ENCODE measurements at regions not wholly inside any gene's neighbourhood (a gene's known extent, or its start where the extent isn't known, plus 50 kb on each side); places are given as distances from the start of the nearest gene placed in this dataset.

DNA sequence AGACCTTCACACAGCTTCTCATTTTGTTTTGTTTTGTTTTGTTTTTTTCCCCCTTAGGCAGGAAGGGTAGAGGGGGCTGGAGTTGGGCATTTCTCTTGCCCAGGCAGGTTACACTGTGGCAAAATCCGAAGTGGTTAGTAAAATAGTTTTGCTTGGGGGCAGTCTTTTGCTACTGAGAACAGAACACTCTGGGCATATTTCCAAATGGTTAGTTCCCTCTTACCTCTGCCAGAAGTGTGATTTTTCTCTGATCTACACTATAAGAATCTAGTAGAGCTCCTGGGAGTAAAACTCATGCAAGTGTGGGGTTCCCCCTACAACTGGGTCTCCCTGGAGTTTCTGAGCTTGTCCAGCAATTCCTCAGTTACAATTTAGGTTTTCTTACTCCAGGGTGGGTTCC is 61.7 kb downstream of the NPS start:
- H3K4me3 ChIP-seq (ENCODE audit: low read depth in 1 of 3, low read length in 3 of 3): no peak overlapping the region
- H3K27me3 ChIP-seq (ENCODE audit: control insufficient read depth in 4 of 4, insufficient read depth in 4 of 4, low read length in 3 of 4): peaks cover 0 to 3% (median 0%) of the 10 kb centered on the region in 4 donors
- no peaks in the 10 kb centered on the region for H3K4me1 ChIP-seq (ENCODE audit: control insufficient read depth in 4 of 4, insufficient read depth in 4 of 4, low read length in 3 of 4)
- no peak for DNase-seq (ENCODE audit: low spot score)
- no peaks in the 10 kb centered on the region for H3K9me3 ChIP-seq (ENCODE audit: control insufficient read depth in 4 of 4, low read length in 3 of 4)
- WGBS: 65% methylated on average over 1 of the region's 1 CpG
- H3K27ac ChIP-seq (ENCODE audit: low read depth in 1 of 2, low read length in 2 of 2): no peak overlapping the region
- H3K9ac ChIP-seq (ENCODE audit: low read depth in 1 of 2, low read length in 2 of 2): no peak overlapping the region
- H3K36me3 ChIP-seq (ENCODE audit: control insufficient read depth in 4 of 4, insufficient read depth in 3 of 4, low read depth in 1 of 4, low read length in 3 of 4): no peaks in the 10 kb centered on the region
- TF ChIP-seq MAX (IDR thresholded peaks at IDR 0.05) (no peak), REST (IDR thresholded peaks at IDR 0.05) (no peak), HNF4A (conservative IDR thresholded peaks at IDR 0.05) (no peak), JUND (IDR thresholded peaks at IDR 0.05) (no peak), HNF4G (IDR thresholded peaks at IDR 0.05) (no peak), FOXA1 (IDR thresholded peaks at IDR 0.05) (no peak)

DNA sequence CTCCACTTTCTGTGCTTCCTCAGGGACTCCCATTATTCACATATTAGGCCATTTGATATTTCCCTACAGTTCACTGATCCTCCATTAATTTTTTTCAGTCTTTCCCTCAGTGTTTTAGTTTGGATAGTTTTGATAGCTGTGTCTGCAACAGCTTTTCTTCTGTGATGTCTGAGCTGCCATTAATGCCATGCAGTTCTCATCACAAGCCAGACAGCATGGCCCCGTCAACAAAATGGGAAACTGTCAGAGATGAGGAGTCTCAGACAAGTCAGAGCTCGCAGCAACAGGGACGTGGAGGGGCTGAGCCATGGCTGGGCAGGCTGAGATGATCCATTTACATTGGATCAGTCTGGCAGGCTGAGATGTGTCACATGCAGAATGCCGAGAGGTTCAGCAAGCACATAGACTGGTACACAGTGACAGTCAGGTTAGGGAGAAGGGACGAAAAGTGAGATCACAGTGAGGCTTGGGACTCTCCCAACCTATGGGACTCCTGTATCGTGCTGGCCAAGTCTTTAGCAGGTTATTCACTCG is 65.4 kb downstream of the NPS start:
- no peaks in the 10 kb centered on the region for H3K9me3 ChIP-seq (ENCODE audit: control insufficient read depth in 4 of 4, low read length in 3 of 4)
- peaks cover 0 to 3% (median 0%) of the 10 kb centered on the region in 4 donors for H3K27me3 ChIP-seq (ENCODE audit: control insufficient read depth in 4 of 4, insufficient read depth in 4 of 4, low read length in 3 of 4)
- no peak overlapping the region for H3K4me3 ChIP-seq (ENCODE audit: low read depth in 1 of 3, low read length in 3 of 3)
- TF ChIP-seq GABPA (IDR thresholded peaks at IDR 0.05 in 1 of 2, conservative IDR thresholded peaks at IDR 0.05 in 1 of 2): no peak
- TF ChIP-seq HNF4G (IDR thresholded peaks at IDR 0.05): no peak
- no peak for TF ChIP-seq JUND (IDR thresholded peaks at IDR 0.05)
- no peak for TF ChIP-seq TAF1 (conservative IDR thresholded peaks at IDR 0.05)
- H3K4me1 ChIP-seq (ENCODE audit: control insufficient read depth in 4 of 4, insufficient read depth in 4 of 4, low read length in 3 of 4): no peaks in the 10 kb centered on the region
- WGBS: 55% methylated on average over 7 of the region's 7 CpGs
- no peaks in the 10 kb centered on the region for H3K36me3 ChIP-seq (ENCODE audit: control insufficient read depth in 4 of 4, insufficient read depth in 3 of 4, low read depth in 1 of 4, low read length in 3 of 4)
- no peak for DNase-seq (ENCODE audit: low spot score)
- H3K9ac ChIP-seq (ENCODE audit: low read depth in 1 of 2, low read length in 2 of 2): no peak overlapping the region
- H3K27ac ChIP-seq (ENCODE audit: low read depth in 1 of 2, low read length in 2 of 2): no peak overlapping the region

DNA sequence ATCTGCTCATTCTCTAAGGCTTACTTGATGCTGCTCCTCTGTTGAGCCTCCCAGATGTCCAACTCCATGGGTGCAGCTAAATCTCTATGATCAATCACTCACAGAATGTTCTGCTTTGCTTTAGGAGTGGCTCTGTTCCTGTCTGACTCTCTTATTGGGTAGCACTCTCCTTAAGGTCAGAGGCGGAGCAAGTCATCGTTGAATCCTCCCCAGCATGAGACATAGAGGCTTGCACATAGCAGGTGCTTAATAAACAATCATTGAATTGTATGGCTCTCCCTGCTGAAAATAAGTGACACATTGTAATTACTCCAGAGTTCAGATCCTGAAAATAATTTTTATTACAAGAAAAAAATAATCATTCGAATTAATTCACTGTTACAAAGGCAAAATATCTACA is 69.7 kb downstream of the NPS start:
- WGBS: 70% methylated on average over 3 of the region's 3 CpGs
- Histone ChIP-seq H3K9ac (ENCODE audit: low read depth in 1 of 2, low read length in 2 of 2) (no peak overlapping the region), H3K36me3 (ENCODE audit: control insufficient read depth in 4 of 4, insufficient read depth in 3 of 4, low read depth in 1 of 4, low read length in 3 of 4) (no peaks in the 10 kb centered on the region), H3K4me3 (ENCODE audit: low read depth in 1 of 3, low read length in 3 of 3) (no peak overlapping the region), H3K27ac (ENCODE audit: low read depth in 1 of 2, low read length in 2 of 2) (no peak overlapping the region), H3K9me3 (ENCODE audit: control insufficient read depth in 4 of 4, low read length in 3 of 4) (no peaks in the 10 kb centered on the region), H3K27me3 (ENCODE audit: control insufficient read depth in 4 of 4, insufficient read depth in 4 of 4, low read length in 3 of 4) (no peaks in the 10 kb centered on the region), H3K4me1 (ENCODE audit: control insufficient read depth in 4 of 4, insufficient read depth in 4 of 4, low read length in 3 of 4) (no peaks in the 10 kb centered on the region)
- no peak for DNase-seq (ENCODE audit: low spot score)
- TF ChIP-seq JUND (IDR thresholded peaks at IDR 0.05) (no peak), REST (IDR thresholded peaks at IDR 0.05) (no peak), FOXA1 (IDR thresholded peaks at IDR 0.05) (no peak), MAX (IDR thresholded peaks at IDR 0.05) (no peak), EGR1 (IDR thresholded peaks at IDR 0.05; ENCODE audit: low read depth in 2 of 2) (no peak), GABPA (IDR thresholded peaks at IDR 0.05 in 1 of 2, conservative IDR thresholded peaks at IDR 0.05 in 1 of 2) (no peak), TAF1 (conservative IDR thresholded peaks at IDR 0.05) (no peak), YY1 (IDR thresholded peaks at IDR 0.05) (no peak), HNF4G (IDR thresholded peaks at IDR 0.05) (no peak), RXRA (IDR thresholded peaks at IDR 0.05) (no peak), HNF4A (conservative IDR thresholded peaks at IDR 0.05) (no peak), RAD21 (IDR thresholded peaks at IDR 0.05) (no peak)
- TF ChIP-seq, protein P1, sequence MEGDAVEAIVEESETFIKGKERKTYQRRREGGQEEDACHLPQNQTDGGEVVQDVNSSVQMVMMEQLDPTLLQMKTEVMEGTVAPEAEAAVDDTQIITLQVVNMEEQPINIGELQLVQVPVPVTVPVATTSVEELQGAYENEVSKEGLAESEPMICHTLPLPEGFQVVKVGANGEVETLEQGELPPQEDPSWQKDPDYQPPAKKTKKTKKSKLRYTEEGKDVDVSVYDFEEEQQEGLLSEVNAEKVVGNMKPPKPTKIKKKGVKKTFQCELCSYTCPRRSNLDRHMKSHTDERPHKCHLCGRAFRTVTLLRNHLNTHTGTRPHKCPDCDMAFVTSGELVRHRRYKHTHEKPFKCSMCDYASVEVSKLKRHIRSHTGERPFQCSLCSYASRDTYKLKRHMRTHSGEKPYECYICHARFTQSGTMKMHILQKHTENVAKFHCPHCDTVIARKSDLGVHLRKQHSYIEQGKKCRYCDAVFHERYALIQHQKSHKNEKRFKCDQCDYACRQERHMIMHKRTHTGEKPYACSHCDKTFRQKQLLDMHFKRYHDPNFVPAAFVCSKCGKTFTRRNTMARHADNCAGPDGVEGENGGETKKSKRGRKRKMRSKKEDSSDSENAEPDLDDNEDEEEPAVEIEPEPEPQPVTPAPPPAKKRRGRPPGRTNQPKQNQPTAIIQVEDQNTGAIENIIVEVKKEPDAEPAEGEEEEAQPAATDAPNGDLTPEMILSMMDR (IDR thresholded peaks at IDR 0.05; ENCODE audit: low read depth, low read length, missing input control): no peak
- TF ChIP-seq, protein P2, sequence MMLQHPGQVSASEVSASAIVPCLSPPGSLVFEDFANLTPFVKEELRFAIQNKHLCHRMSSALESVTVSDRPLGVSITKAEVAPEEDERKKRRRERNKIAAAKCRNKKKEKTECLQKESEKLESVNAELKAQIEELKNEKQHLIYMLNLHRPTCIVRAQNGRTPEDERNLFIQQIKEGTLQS (IDR thresholded peaks at IDR 0.05): no peak
